Pancreas (tissue), 10 donors: ENCODE measurements at regions not wholly inside any gene's neighbourhood (a gene's known extent, or its start where the extent isn't known, plus 50 kb on each side); places are given as distances from the start of the nearest gene placed in this dataset.

Experiments
- ATAC-seq, 4 donors: fragments of 200-7000 bp; cut with Tn5 transposase; one replicate each; pipeline versions ENCODE4 v1.8.0 to v1.9.1; 2020; ENCODE audit warnings: mild to moderate bottlenecking in 4 of 4, moderate library complexity in 4 of 4
- DNase-seq, 6 donors: peaks; one replicate each; pipeline ENCODE4 v3.0.0-alpha.2; 2020
- FAIRE-seq: peaks from 2 replicates; lab custom pipeline; 2012; peaks lifted over from hg19 to GRCh38; lab: Jason Lieb, UNC
- H3K27ac ChIP-seq, 4 donors: fragments of 200-600 bp; sonication (generic); 1 replicate in 3 of 4; 2 replicates in 1 of 4; pipeline versions ENCODE4 v1.5.0 to v1.8.0; 2020
- H3K27me3 ChIP-seq, 4 donors: fragments of 200-600 bp; one replicate each; pipeline ENCODE4 v1.8.0; 2021
- H3K36me3 ChIP-seq, 3 donors: fragments of 200-600 bp; sonication (generic) in 1 of 3; one replicate each; pipeline versions ENCODE4 v1.5.0 to v1.8.0; 2020 to 2021
- H3K4me1 ChIP-seq, 3 donors: fragments of 200-600 bp; one replicate each; pipeline ENCODE4 v1.8.0; 2021
- H3K4me3 ChIP-seq, 4 donors: fragments of 200-600 bp; sonication (generic) in 2 of 4; one replicate each; pipeline versions ENCODE4 v1.5.0 to v1.8.0; 2020 to 2021
- H3K9me3 ChIP-seq, 4 donors: fragments of 200-600 bp; one replicate each; pipeline ENCODE4 v1.8.0; 2021
- CTCF ChIP-seq, 4 donors: fragments of 200-600 bp; sonication (generic) in 3 of 4; IDR thresholded peaks; one replicate each; pipeline versions ENCODE4 v1.5.0 to v1.8.0; 2021; ENCODE audit warnings: antibody characterized with exemption in 4 of 4
- WGBS, 2 donors: extraction: QIAGEN DNeasy Blood & Tissue Kit; methylation state at CpG; one replicate each; pipeline ENCODE4 v1.1.7; 2013; 5-methylcytosine and 5-hydroxymethylcytosine counted together
- intact Hi-C, 3 donors: fragments of 100-400 bp; cut with DNase I; formaldehyde crosslinking; loops; one replicate each; pipeline versions ENCODE4 v1.11.1 to v1.14.2; 2022
- donor health status: healthy with polysubstance abuse.
- donor health status: DM: no; HTN: no; CAD: no; lungs with moderate emphysema.
- donor health status: DM: no; HTN: no; CAD: no.
- donor health status: control.
- donor health status: control.
- donor health status: Bipolar disorder and iron deficiency.
- donor health status: DM: yes; HTN: yes; CAD: no.
- donor health status: DM: no; HTN: no; CAD: no.
- donor health status: DM: no; HTN: no; CAD: no.
- donor health status: DM: yes; HTN: yes; CAD: no.

- H3K27ac ChIP-seq = no peak overlapping the region
- H3K36me3 ChIP-seq = no peaks in the 10 kb centered on the region
- 73 to 76% methylated on average over 12 of the region's 12 CpGs for WGBS, 2 donors
- intact Hi-C loops = no loop called here
- H3K27me3 ChIP-seq = no peaks in the 10 kb centered on the region
- DNase-seq (no peak), FAIRE-seq (no peak), ATAC-seq (no peak)
- H3K4me3 ChIP-seq = no peak overlapping the region
- no peaks in the 10 kb centered on the region for H3K4me1 ChIP-seq
- no peaks in the 10 kb centered on the region for H3K9me3 ChIP-seq
- no peak for TF ChIP-seq CTCF (IDR thresholded peaks at IDR 0.05)
These were observed 70.3 kb upstream of the SLC22A23 start for GRCh38 chr6:3526962-3527650.

- FAIRE-seq = no peak
- TF ChIP-seq CTCF (IDR thresholded peaks at IDR 0.05) = no peak
These were observed 69.1 kb upstream of the SLC22A23 start for GRCh38 chr6:3525915-3526314.

GRCh38 chr6:3524456-3524855 is 67.6 kb upstream of the SLC22A23 start:
- ATAC-seq (no peak), DNase-seq (no peak), FAIRE-seq (no peak)
- Histone ChIP-seq H3K9me3 (no peaks in the 10 kb centered on the region), H3K36me3 (no peaks in the 10 kb centered on the region), H3K27ac (no peak overlapping the region), H3K4me3 (no peak overlapping the region), H3K27me3 (no peaks in the 10 kb centered on the region), H3K4me1 (no peaks in the 10 kb centered on the region)
- intact Hi-C loops = no loop called here
- no peak for TF ChIP-seq CTCF (IDR thresholded peaks at IDR 0.05)
- WGBS, 2 donors = 70 to 72% methylated on average over 2 of the region's 2 CpGs

More at GRCh38 chr6:3525915-3526314, 69.1 kb upstream of the SLC22A23 start:
- Histone ChIP-seq H3K4me1 (no peaks in the 10 kb centered on the region), H3K27me3 (no peaks in the 10 kb centered on the region), H3K9me3 (no peaks in the 10 kb centered on the region), H3K4me3 (no peak overlapping the region), H3K27ac (no peak overlapping the region), H3K36me3 (no peaks in the 10 kb centered on the region)
- intact Hi-C loops = no loop called here
- WGBS, 2 donors = 83 to 85% methylated on average over 6 of the region's 6 CpGs
- DNase-seq = no peak
- no peak for ATAC-seq

- H3K36me3 ChIP-seq = no peaks in the 10 kb centered on the region
- no peak overlapping the region for H3K4me3 ChIP-seq
- no peak overlapping the region for H3K27ac ChIP-seq
- H3K27me3 ChIP-seq = no peaks in the 10 kb centered on the region
- DNase-seq (no peak), ATAC-seq (no peak), FAIRE-seq (no peak)
- H3K4me1 ChIP-seq = no peaks in the 10 kb centered on the region
- TF ChIP-seq CTCF (IDR thresholded peaks at IDR 0.05) = no peak
- H3K9me3 ChIP-seq = no peaks in the 10 kb centered on the region
- intact Hi-C loops = no loop called here
- 89 to 90% methylated on average over 7 of the region's 7 CpGs for WGBS, 2 donors
These were observed 67.1 kb upstream of the SLC22A23 start for GRCh38 chr6:3523966-3524365.

- Histone ChIP-seq H3K4me1 (no peaks in the 10 kb centered on the region), H3K9me3 (no peaks in the 10 kb centered on the region), H3K36me3 (no peaks in the 10 kb centered on the region), H3K27me3 (no peaks in the 10 kb centered on the region), H3K4me3 (no peak overlapping the region), H3K27ac (no peak overlapping the region)
- TF ChIP-seq CTCF (IDR thresholded peaks at IDR 0.05) = no peak
- no peak for ATAC-seq
- intact Hi-C loops = no loop called here
- no peak for DNase-seq
- WGBS, 2 donors = 57 to 67% methylated on average over 5 of the region's 5 CpGs
- no peak for FAIRE-seq
These were observed 66.4 kb upstream of the SLC22A23 start for GRCh38 chr6:3523271-3523670.
